HEK293T (cell line): ENCODE measurements at regions not wholly inside any gene's neighbourhood (a gene's known extent, or its start where the extent isn't known, plus 50 kb on each side); places are given as distances from the start of the nearest gene placed in this dataset.

Source experiments
- BHLHE40 ChIP-seq: fragments of 450-650 bp; IDR thresholded peaks from 2 replicates; pipeline ENCODE4 v1.6.1; 2016; ENCODE audit warnings: mild to moderate bottlenecking, moderate library complexity, borderline replicate concordance
- ELF4 ChIP-seq: fragments of 450-650 bp; IDR thresholded peaks from 2 replicates; pipeline ENCODE4 v1.6.1; 2017; ENCODE audit warnings: antibody characterized with exemption
- FOXA1 ChIP-seq: fragments of 450-650 bp; IDR thresholded peaks from 2 replicates; pipeline ENCODE4 v1.6.1; 2016; ENCODE audit warnings: mild to moderate bottlenecking
- FOXM1 ChIP-seq: fragments of 450-650 bp; IDR thresholded peaks from 2 replicates; pipeline ENCODE4 v1.6.1; 2017; ENCODE audit warnings: mild to moderate bottlenecking, borderline replicate concordance
- PKNOX1 ChIP-seq: fragments of 450-650 bp; IDR thresholded peaks from 2 replicates; pipeline ENCODE4 v1.6.1; 2016
- SP1 ChIP-seq: fragments of 450-650 bp; IDR thresholded peaks from 2 replicates; pipeline ENCODE4 v1.6.1; 2017
- SUZ12 ChIP-seq: fragments of 450-650 bp; IDR thresholded peaks from 2 replicates; pipeline ENCODE4 v1.6.1; 2016; ENCODE audit warnings: mild to moderate bottlenecking

DNA sequence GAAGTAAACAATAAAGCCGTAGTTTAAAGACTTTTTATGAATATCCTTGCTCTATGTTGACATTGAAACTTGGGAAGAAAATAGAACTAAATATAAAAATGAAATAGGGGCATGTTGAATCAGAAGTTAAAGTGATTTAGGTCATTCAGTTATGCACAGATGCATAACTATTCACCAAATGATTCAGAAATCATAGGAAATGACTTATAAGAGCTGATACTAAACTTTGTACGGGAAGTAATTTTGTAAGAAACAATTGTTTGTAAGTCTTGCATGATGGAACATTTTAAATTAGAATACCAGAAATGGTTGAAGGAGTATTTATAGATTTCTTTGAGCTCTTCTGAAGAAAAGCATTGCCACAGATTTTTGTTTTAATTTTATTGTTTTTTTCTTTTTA is 246.5 kb downstream of the CPE start:
- TF ChIP-seq FOXM1 (no peak), PKNOX1 (no peak), SUZ12 (no peak), BHLHE40 (no peak), SP1 (no peak), FOXA1 (no peak), ELF4 (no peak)
